GM12892 (cell line): ENCODE measurements at regions not wholly inside any gene's neighbourhood (a gene's known extent, or its start where the extent isn't known, plus 50 kb on each side); places are given as distances from the start of the nearest gene placed in this dataset.

Experiments
- DNase-seq: peaks from one replicate; pipeline ENCODE4 v3.0.0; 2011; ENCODE audit not compliant: insufficient read length
- FAIRE-seq: peaks from 2 replicates; lab custom pipeline; 2011; peaks lifted over from hg19 to GRCh38; lab: Jason Lieb, UNC
- POLR2A ChIP-seq: IDR thresholded peaks from 2 replicates; pipeline ENCODE4 v1.6.1; 2011; ENCODE audit warnings: low read depth, low read length, control low read depth
- POLR2AphosphoS5 ChIP-seq: IDR thresholded peaks from 2 replicates; pipeline ENCODE4 v1.6.1; 2011; ENCODE audit warnings: low read depth, low read length, control low read depth
- TAF1 ChIP-seq: IDR thresholded peaks from 2 replicates; pipeline ENCODE4 v1.6.1; 2011; ENCODE audit warnings: low read depth, mild to moderate bottlenecking, control low read depth, low read length, borderline replicate concordance

DNA sequence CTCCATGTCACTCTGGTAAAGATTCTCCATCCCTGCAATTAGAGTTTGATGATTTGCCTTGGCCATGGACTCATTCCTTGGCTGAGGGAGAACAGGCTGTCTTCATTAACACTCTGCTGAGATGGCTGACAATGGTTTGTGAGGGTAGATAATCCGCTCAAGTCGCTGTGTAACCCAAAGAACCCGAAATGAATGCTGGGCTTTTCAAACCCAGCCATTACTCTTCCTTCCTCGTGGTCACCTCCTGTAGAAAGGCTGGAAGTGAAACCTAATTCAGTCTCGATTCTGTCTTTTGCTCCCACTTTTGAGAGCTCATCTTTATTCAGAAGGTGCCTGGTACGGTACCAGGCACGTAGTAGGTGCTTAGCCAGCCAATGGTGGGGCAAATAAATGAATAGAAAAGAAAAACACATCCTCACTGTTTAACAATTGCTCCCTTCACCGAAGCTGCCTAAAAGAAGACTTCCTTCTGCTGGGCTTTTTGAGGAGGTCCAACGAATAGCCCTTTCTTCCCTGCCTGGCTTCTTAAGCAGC, 190.2 kb downstream of the BCAS1 start:
- TF ChIP-seq POLR2A (no peak), POLR2AphosphoS5 (no peak), TAF1 (no peak)
- FAIRE-seq (no peak), DNase-seq (no peak)

DNA sequence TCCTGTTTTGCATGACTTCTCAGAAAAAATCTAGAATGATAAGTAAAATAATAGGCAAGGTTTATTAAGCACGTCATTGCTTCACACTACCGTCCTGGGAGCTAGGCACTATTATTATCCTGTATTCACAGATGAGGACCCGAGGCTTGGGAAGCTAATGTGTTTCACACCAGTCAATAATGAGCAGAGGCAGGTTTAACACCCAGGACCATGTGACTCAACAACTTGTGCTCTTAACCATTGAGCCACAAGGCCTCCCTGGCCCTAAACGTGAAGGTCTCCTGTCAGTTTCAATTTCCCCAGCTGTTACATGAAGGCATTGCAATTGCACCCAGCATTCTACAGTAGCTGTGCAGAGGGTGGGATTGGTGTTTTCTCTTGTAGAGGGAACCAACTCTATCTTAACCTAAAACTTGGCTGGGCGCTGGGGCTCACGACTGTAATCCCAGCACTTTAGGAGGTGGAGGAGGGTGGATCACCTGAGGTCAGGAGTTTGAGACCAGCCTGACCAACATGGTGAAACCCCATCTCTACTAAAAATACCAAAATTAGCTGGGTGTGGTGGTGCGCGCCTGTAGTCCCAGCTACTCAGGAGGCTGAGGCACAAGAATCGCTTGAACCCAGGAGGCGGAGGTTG, 191.2 kb downstream of the BCAS1 start:
- no peak for TF ChIP-seq POLR2AphosphoS5
- TF ChIP-seq TAF1: no peak
- no peak for TF ChIP-seq POLR2A
- FAIRE-seq (no peak), DNase-seq (no peak)

DNA sequence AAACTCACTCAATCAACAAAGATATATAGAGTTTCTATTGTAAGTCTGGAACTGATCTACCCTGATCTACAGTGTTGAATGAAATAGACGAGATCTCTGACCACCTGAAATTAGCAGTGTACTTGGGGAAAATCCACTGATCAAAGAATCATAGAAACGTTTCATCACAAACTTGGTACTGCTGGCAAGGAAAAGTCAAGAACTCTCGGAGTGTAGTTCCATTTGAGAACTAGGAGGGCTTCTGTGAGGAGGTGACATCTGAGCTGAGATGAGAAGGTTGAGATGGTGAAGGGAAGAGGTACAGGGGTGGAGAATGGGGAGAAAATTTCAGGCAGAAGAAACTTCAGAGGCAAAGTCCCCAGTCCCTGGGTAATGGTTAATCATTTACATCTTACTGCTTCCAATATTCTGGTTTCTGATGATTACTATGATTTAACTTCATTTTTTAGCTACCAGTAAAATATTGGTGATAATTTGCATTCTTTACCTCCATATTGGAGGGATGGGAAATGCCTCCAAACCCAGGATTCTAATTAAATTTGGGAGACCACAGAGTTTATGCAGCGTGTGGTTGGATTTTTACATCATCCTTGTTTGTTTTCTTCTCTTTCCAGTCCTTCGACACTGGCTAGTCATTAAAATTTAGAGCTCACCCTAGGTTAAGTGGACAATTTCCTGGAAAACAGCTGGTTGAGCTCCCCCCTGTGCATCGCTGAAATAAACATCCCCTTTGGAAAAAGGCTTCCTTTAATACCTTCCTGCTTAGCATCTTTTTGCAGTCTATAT, 191.9 kb downstream of the BCAS1 start:
- no peak for FAIRE-seq

DNA sequence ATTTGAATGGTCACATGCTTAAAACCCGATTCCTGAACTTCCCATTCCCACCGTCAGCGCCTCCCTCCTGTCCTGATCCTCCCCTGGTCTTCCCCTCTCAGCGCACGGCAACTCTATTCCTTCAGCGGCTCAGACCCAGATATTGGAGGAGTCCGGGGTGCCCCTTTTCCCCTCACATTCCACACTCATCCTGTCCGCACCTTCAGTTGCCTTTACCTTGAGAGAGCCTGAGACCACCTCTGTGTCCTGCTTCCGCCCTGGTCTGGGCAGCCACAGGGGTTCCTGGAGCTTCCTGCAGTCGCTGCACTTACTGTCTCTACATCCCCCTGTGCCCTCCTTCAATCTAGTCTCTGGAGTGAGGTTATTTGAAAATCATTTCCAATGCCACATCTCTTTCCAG, 193.4 kb downstream of the BCAS1 start:
- TF ChIP-seq POLR2AphosphoS5 (no peak), TAF1 (no peak), POLR2A (no peak)
- no peak for DNase-seq
- FAIRE-seq: no peak

More for the DNA sequence above, 191.9 kb downstream of the BCAS1 start:
- no peak for TF ChIP-seq POLR2A
- TF ChIP-seq POLR2AphosphoS5: no peak
- TF ChIP-seq TAF1: no peak
- DNase-seq: no peak

DNA sequence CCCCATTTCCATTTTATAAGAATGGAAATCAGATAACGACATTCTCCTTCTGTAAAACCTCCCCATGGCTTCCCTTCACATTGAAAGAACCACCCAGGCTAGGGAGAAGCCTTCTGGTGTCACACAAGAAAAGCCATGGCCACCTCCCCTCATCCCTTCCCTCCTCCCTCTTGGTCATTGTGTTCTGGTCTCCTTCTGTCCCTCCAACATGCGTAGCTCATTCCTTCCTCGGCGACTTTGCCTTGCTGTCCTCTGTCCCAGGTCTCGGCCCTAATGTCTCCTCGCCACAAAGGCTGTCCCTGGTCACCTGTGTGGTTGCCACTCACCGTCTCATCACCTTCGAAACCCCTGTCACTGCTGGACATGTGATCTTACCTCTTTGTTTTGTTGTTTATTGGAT, 193.9 kb downstream of the BCAS1 start:
- no peak for TF ChIP-seq POLR2A
- no peak for TF ChIP-seq TAF1
- no peak for TF ChIP-seq POLR2AphosphoS5
- FAIRE-seq (no peak), DNase-seq (no peak)

DNA sequence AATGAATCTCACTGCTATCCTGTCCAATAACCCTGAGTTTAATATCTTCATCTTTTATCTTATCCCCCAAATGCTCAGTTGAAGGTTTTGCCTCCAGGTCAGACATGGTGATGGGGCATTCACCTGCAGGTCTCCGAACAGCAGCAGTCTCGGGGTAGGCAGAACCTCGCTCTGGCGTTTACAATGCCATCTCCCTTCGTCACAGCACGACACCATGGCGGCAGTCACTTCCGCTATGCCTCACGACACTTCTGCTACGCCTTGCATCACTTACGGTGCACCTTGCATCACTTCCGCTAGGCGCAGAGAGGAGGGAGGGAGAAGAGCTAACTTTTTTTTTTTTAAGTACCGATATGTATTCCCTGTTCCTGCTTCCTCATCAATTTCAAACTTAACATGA, 194.9 kb downstream of the BCAS1 start:
- TF ChIP-seq POLR2AphosphoS5 (no peak), POLR2A (no peak), TAF1 (no peak)
- no peak for FAIRE-seq
- no peak for DNase-seq

DNA sequence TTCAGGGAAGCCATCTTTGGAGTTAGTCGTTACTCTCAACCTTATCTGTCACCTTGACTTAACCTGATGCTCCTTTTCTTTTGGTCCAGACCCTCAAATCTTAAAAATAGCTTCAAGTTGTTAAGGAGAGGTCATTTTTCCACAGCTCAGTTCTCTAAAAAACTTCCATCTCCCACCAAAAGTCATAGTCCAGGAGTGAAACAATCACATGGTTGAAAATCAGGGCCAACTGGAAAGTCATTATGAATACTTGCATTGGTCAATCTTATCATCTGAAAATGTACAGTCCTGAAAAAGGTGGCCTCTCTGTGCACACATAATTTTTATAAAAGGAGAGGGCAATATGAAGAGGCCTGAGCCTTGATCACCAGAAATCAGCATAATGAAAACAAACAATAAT, 195.7 kb downstream of the BCAS1 start:
- DNase-seq (no peak), FAIRE-seq (no peak)
- TF ChIP-seq POLR2AphosphoS5 (no peak), TAF1 (no peak), POLR2A (no peak)

DNA sequence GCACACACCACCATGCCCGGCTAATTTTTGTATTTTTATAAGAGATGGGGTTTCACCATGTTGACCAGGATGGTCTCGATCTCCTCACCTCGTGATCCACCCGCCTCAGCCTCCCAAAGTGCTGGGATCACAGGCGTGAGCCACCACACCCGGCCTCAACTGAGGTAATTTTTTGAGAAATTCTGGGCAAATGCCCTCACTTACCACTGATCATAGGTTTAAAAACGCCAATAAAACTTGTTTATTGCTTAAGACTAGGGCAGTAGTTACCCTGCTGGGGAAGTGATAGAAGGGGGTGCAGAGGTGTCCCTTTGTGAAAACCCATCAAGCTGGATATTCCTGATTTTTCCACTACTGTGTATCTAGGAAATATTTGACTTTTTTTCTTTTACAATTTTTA, 196.3 kb downstream of the BCAS1 start:
- no peak for FAIRE-seq
- TF ChIP-seq TAF1: no peak
- no peak for TF ChIP-seq POLR2AphosphoS5
- no peak for TF ChIP-seq POLR2A
- DNase-seq: no peak

DNA sequence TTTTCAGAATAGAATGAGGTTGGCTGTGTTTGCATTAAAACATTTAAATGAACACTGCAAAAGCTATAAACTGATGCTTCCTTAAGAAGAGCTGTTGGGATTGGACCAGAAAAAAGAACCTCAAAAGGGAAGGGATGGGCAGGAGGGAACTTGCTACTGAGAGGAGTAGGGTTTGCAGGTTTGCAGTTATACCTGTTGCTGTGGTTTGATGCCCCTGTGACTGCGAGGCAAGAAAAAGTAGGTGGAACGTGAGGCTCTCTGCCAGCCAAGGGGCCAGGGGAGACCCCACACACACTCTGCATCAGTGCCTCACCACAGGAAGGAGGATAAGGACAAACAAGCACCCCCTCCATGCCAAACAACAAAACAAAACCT, 197.2 kb downstream of the BCAS1 start:
- no peak for DNase-seq
- FAIRE-seq: no peak
- TF ChIP-seq POLR2A (no peak), POLR2AphosphoS5 (no peak)

DNA sequence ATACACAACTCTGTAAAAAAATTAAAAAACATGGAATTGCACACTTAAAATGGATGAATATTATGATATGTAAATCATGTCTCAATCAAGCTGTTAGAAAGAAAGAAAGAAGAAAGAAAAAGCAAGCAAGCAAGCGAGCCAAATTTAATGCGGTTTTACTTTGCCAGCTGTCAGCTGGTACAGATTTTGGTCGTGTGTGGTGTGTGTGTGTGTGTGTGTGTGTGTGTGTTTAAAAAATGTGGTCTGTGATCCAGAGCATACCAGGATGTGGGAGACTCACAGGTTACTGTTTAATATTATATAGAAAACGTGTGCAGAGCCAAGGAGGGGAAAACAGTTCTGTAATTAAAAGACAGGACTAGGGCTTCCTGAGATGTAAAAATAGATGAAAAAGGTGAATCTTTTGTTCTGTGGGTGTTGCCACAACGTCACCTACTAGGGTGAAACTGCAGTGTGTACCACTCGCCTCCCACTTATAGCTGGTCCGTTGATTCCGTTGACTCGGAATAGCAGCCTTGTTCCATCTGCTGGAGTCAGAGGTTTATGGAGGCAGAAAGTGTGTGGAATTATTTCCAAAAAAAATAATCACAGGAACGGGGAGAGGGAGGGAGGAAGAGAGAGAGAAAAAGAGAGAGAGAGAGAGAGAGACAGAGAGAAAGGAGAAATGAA, 197.7 kb downstream of the BCAS1 start:
- FAIRE-seq (peak; percentile 63), DNase-seq (no peak)
- TF ChIP-seq POLR2AphosphoS5: no peak
- TF ChIP-seq POLR2A: no peak
- TF ChIP-seq TAF1: no peak

DNA sequence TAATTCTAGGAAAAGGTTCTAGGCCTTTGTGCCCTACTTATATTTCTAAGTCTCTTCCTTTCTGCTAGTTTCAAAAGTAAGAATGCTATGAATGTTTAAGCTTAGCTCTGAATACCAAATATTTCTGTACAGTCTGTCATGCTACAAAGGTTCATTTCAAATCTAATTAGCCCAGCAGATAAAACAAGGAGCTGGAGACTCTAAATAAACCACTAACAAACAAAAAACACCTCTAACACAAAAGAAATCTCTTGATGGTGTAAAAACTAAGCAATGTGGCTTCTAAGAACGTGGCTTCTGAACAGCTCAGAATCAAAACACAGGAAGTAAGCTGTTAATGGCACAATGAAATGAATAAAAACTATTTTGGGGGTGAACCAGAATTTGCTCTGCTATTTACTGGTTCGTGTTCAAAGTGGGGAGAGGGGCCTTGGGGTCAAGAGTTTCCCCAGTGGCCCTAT, 198.3 kb downstream of the BCAS1 start:
- no peak for TF ChIP-seq POLR2AphosphoS5
- no peak for TF ChIP-seq POLR2A
- no peak for TF ChIP-seq TAF1
- FAIRE-seq (no peak), DNase-seq (no peak)

DNA sequence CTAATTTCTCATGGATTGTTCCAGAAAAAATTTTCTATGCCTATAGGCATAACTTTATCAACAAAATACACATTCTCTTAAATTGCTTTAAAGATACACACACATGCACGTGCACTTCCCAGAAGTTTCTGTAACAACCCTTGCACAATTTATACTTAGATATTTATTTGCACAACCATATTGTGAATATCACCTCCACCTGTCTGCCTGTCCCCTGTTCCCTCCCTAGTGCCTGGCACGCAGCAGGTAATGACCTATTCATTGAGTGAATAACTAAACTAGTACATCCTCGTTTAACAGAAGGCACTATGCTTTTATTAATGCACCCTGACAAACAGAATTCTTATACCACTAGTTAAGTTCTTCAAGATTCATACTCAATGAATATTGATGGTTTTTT, 198.9 kb downstream of the BCAS1 start:
- DNase-seq (no peak), FAIRE-seq (no peak)
- TF ChIP-seq TAF1 (no peak), POLR2A (no peak), POLR2AphosphoS5 (no peak)
